Type B pancreatic cell (in vitro differentiated cells): ENCODE measurements at regions not wholly inside any gene's neighbourhood (a gene's known extent, or its start where the extent isn't known, plus 50 kb on each side); places are given as distances from the start of the nearest gene placed in this dataset.

Source experiments
- DNase-seq: peaks from one replicate; pipeline ENCODE4 v3.0.0; 2021; ENCODE audit warnings: mixed read lengths; ENCODE audit not compliant: unreplicated experiment; ENCODE audit errors: extremely low spot score
- H3K27ac Mint-ChIP-seq: 2 replicates; pipeline ENCODE4 v1.8.0; 2021; ENCODE audit warnings: mild to moderate bottlenecking, mixed read lengths
- H3K27me3 Mint-ChIP-seq: 2 replicates; pipeline ENCODE4 v1.8.0; 2021; ENCODE audit warnings: mixed read lengths
- H3K36me3 Mint-ChIP-seq: 2 replicates; pipeline ENCODE4 v1.8.0; 2021; ENCODE audit warnings: mixed read lengths
- H3K4me1 Mint-ChIP-seq: one replicate; pipeline ENCODE4 v1.8.0; 2021; ENCODE audit warnings: mixed read lengths; ENCODE audit not compliant: unreplicated experiment
- H3K4me3 Mint-ChIP-seq: 2 replicates; pipeline ENCODE4 v1.8.0; 2021; ENCODE audit warnings: mild to moderate bottlenecking, mixed read lengths
- H3K9me3 Mint-ChIP-seq: 2 replicates; pipeline ENCODE4 v1.8.0; 2021; ENCODE audit warnings: mixed read lengths
- TF ChIP-seq, protein P1 (sequence below): fragments of 200-600 bp; sonication (generic); conservative IDR thresholded peaks from 2 replicates; pipeline ENCODE4 v1.5.0; 2021; ENCODE audit warnings: antibody characterized with exemption, mild to moderate bottlenecking

DNA sequence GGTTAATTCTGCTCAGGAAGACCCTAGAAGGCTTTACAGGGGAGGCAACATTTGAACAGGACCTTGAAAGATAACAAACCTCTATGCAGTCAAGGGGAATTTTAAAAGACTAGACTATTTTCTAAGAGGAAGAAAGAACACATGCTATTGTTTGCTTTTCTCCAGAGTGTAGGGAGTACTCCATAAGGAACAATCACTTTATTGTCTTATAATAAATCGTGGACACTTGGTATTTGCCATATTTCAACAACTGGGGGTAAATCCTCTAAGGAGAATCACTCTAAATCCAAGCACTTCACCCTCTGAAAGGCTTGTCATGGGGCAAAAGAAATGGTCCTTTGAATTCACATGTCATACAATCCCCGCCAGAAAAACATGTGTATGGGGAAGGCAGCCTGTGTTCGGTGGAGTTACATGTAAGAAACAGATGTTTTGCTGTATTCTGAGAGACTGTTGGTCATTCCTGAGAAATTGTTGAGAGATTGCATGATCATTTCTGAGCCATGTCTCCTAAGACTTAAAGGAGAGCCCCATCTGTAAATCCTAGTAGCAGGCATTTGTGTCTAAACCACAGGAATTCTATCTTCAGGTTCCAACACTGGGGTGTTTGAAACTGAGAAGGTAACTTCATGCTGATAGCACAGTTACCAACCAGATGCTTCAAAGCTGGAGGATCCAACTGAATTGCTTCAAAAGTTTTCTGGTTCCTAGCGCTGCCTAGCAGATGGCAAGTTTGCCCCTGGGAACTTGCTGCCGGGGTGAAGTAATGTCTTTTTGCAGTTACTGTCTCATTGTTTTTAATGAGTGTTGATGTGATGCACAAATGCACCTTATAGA is 66.8 kb downstream of the FZD4 start:
- no peak for DNase-seq
- Mint-ChIP-seq H3K36me3 (no peaks in the 10 kb centered on the region), H3K4me1 (peaks cover 7% of the 10 kb centered on the region), H3K27ac (no peak overlapping the region), H3K9me3 (no peaks in the 10 kb centered on the region), H3K27me3 (no peaks in the 10 kb centered on the region), H3K4me3 (no peak overlapping the region)
- TF ChIP-seq, protein P1, sequence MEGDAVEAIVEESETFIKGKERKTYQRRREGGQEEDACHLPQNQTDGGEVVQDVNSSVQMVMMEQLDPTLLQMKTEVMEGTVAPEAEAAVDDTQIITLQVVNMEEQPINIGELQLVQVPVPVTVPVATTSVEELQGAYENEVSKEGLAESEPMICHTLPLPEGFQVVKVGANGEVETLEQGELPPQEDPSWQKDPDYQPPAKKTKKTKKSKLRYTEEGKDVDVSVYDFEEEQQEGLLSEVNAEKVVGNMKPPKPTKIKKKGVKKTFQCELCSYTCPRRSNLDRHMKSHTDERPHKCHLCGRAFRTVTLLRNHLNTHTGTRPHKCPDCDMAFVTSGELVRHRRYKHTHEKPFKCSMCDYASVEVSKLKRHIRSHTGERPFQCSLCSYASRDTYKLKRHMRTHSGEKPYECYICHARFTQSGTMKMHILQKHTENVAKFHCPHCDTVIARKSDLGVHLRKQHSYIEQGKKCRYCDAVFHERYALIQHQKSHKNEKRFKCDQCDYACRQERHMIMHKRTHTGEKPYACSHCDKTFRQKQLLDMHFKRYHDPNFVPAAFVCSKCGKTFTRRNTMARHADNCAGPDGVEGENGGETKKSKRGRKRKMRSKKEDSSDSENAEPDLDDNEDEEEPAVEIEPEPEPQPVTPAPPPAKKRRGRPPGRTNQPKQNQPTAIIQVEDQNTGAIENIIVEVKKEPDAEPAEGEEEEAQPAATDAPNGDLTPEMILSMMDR, result no peak

DNA sequence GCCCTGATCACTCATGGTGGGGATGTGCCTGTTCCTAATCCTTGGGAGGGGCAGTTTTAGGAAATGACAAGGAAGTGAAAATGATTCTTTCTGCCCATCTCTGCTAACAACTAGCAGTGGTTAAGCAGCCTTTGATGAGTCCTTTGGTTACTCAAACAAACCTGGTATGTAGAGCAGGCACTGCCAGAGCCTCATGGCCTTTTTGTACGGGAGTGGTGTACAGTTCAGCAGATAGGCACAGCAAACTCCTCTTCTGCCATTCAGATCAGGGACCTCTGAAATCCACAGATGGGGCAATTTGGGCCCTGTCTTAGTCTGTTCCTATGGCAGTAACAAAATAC is 66.2 kb downstream of the FZD4 start:
- Mint-ChIP-seq H3K4me3 (no peak overlapping the region), H3K36me3 (no peaks in the 10 kb centered on the region), H3K27me3 (no peaks in the 10 kb centered on the region), H3K27ac (no peak overlapping the region), H3K9me3 (no peaks in the 10 kb centered on the region), H3K4me1 (peaks cover 7% of the 10 kb centered on the region)
- DNase-seq, result no peak
- TF ChIP-seq, protein P1, result no peak

DNA sequence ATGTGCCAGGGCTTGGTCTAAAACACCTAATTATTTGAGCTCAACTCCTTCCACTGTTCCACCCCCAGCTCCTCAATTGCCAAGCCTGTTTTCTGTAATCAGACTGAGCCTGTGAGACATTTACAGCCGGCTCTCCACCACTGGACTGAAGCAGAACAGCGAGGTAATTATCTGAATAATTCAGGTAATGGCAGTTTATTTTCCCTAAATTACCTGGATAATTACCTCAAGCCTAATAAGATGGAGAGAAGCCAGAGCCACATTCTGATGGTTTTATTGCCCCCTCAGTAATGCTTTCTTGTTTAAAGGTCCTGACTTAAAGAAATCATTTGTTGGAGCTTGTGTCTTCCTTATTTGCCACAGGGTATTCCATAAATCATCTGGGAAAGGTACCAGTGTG is 64.2 kb downstream of the FZD4 start:
- DNase-seq, result no peak
- Mint-ChIP-seq H3K4me1 (peaks cover 7% of the 10 kb centered on the region), H3K27ac (no peak overlapping the region), H3K27me3 (peaks cover 5% of the 10 kb centered on the region), H3K4me3 (no peak overlapping the region), H3K36me3 (no peaks in the 10 kb centered on the region), H3K9me3 (no peaks in the 10 kb centered on the region)
- TF ChIP-seq, protein P1, result no peak

DNA sequence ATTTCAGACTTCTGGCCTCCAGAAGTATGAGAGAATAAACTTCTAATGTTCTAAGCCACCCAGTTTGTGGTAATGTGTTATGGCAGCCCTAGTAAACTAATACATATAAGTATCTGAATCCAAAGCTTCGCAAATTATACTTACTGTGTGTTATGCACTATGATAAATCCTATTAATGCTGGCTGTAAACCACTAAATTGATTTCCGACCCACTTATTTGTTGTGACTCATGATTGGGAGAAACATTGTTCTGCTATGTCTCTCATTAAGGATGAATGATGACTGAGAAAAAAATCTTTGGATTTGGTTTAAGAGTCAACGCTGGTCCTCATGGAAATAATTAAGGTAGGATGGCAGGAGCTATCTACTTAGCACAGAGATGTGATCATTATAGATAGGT is 62.0 kb downstream of the FZD4 start:
- peaks cover 5% of the 10 kb centered on the region for H3K27me3 Mint-ChIP-seq
- no peak overlapping the region for H3K27ac Mint-ChIP-seq
- H3K36me3 Mint-ChIP-seq, result no peaks in the 10 kb centered on the region
- H3K4me1 Mint-ChIP-seq, result peaks cover 11% of the 10 kb centered on the region
- no peaks in the 10 kb centered on the region for H3K9me3 Mint-ChIP-seq
- TF ChIP-seq, protein P1, result no peak
- DNase-seq, result no peak
- no peak overlapping the region for H3K4me3 Mint-ChIP-seq
